Renal pelvis (tissue), 1 donor: ENCODE measurements at regions not wholly inside any gene's neighbourhood (a gene's known extent, or its start where the extent isn't known, plus 50 kb on each side); places are given as distances from the start of the nearest gene placed in this dataset.

Experiments used
- DNase-seq: peaks from one replicate; pipeline ENCODE4 v3.0.0-alpha.2; 2013

DNA sequence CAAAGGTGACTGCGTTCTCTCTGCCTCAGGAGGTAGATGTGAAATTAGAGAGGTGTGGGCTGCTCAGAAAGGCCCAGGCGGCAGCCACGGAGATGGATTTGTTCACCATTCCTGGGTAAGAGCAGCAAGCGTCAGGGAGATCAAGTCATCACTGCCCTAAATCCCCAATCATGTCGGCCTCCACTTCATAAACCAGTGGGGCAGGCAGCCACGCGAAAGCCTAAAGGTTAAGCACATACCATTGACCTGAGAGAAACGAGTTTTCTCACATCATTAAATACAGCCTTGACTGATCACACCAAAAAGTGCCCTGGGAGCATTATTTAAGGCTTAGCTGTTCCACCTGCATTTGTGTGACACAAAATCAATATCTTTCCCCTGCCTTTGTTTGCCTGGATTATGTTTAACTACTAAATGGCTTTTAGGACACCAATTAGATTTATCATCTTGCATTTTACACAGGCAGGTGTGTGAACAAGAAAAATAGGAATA is 50.7 kb upstream of the FOXB1 start:
- peak; percentile 19 for DNase-seq

DNA sequence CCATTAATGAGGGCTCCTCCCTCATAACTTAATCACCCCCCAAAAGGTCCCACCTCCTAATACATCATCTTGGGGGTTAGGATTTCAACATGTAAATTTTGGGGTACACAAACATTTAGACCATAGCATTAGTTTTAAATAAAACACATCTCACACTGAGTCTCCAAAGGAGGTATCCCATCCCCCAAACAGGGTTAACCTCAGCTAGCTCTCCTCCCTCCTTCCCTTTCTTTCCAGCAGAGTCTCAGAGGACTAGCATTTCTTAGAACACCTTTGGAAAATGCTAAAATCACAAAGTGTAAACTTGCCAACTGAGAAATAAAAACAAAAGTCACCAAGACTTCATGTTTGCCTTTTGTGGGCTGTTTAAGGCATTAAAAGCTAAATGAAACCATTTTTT is 51.2 kb upstream of the FOXB1 start:
- DNase-seq: no peak

DNA sequence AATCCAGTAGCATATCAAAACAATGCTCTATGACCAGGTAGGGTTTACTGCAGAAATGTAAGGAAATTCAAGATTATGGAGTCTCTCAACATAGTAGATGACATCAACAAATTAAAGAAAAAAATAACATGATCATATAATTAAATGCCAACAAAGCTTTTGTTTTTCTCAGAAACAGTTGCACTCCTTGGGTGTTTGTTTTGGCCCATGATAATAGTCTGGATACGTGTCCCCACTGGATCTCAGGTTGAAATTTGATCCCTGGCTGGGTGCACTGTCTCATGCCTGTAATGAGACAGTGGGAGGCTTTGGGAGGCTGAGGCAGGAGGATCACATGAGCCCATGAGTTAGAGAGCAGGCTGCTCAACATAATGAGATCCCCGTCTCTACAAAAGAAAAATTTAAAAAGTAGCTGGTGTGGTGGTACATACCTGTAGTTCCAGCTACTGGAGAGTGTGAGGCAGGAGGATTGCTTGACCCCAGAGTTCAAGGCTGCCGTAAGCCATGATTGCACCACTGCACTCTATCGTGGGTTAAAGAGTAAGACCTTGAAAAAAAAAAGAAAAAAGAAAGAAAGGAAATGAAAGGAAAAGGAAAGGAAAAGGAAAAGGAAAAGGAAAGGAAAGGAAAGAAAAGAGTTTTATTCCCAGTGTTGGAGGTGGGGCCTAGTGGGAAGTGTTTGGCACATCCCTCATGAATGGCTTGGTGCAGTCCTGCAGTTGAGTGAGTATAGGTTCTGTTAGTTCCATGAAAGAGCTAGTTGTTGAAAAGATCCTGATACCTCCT is 53.3 kb upstream of the FOXB1 start:
- DNase-seq: no peak

DNA sequence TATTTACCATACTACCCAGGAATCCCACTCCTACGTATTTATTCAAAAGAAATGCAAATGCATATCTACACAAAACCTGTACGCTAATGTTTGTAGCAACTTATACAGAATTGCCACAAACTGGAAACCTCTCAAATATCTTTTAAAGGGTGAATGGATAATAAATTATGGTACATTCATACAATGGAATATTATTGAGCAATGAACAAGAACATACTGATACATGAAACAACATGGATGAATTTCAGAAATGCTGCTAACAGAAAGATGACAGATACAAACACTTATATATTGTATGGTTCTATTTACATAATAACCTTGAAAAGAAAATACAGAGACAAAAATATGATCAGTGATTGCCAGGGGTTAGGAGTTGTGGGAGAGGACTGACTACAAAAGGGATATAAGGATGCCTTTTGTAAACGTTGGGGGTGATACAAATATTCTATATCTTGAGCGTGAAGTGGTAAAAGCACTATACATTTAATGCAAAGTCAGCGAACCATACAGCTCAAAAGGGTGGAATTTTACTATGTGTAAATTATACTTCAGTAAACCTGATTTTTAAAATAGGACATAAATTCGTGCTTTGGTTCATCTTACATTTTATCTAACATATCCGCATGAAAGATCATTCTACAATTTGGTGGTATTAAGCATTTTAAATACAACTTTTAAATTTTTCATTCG is 55.0 kb upstream of the FOXB1 start:
- DNase-seq: no peak

DNA sequence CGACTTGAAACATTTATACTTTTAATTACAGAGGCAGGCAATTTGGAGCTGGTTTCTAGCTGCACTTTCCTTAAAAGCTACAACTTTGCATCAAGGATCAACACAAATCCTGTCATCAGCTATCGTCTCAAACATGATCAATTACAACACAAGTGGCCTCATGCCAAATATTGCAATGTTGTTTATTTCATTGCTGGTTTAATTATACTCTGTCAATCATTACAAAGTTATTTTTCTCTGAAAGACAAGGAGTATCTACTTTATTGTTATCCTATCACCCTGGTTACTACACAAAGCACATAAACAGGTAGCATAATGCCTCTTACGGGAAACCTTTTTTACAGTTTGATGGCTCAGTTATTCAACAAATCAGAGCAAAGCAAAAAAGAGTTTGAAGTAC is 58.0 kb upstream of the FOXB1 start:
- peak; percentile 12 for DNase-seq

DNA sequence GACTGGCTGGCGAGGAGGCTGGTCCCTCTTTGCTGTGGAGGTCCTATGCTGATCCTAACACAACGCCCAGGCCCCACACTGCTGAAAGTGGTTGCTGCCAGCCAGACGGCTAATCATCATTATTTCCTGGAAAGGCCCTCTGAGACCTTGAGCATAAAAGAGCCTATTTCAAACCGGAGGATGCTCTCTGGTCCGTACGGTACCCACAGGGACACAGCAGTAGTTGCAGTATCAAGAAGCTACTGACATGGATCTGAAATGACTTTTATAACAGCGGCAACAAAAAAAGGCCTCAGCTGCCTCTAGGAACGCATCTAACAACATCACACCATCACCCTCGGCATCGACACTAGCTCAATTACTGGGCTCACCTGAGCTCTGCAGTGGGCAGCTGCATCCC is 59.1 kb upstream of the FOXB1 start:
- no peak for DNase-seq

DNA sequence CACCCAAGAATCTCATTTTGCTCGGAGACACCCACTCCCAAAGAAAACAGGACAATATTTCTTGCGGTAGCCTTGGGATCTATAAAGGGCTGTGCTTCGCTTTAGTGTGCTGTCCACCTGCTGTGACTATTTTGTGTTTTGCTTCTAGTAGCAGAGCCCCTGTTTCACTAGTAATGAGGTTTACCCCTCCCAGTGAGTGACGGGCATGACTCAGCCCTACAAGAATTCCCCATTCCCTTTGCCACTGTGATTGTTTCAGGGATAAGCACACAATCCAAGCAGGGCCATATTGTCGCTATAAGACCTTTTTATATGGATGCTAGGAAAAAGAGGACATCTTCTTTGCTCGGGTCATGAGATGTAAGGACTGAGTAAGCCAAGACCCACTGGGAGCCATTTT is 62.5 kb upstream of the FOXB1 start:
- no peak for DNase-seq

DNA sequence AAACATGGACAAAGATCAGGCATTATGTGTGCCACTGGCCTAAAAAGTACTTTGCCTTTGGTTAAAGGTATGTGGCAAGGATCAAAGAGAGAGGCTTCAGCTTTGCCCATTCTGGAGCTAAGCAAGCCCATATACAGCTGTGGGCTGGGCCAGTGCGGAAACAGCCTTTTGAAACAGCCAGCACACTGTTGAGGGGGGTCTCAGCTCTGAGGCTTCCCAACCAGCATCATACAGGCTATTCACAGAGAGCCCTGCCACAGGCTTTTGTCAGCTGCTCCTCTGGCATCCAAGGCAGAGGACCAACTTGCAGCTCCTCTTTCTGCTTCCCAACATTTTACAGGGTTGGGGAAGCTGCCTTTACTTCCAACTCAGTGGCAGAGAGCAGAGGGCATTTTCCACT is 63.2 kb upstream of the FOXB1 start:
- DNase-seq: no peak

DNA sequence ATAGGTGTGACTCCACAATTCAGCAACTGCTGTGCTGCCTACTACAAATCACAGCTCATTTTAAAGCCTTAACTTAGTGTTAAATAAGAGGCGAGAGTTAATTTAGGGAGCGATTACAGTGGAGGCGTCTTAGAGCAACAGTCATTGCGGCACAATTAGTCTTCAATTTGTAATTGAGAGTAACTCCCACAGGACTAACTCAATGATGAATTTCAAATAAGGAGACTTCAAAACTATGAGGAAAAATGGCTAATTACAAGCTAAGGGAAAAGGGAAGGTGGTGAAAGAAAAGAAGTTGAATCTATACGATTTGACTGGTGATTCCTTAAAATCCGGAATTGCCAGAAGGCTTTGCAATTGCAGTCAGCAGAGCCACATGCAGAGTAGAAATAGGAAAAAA is 63.7 kb upstream of the FOXB1 start:
- DNase-seq: no peak

DNA sequence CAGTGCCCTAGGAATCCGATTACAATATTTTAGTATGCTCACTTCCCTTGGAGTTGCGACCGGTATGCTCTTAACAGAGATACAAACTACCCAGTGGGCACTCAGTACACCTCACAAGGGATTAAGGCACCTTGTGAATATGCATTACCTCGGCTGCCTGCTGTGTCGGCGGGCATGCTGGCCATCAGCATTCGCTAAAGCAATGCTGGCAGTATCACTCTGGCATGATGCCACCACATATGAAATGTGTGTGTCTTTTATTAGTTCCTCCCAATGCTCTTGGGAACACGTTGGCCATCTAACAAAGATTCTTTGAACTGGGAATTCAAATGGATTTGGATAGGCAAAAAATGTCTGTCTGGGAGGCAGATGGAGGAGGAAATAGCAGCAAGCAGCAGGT is 67.4 kb upstream of the FOXB1 start:
- DNase-seq: no peak

DNA sequence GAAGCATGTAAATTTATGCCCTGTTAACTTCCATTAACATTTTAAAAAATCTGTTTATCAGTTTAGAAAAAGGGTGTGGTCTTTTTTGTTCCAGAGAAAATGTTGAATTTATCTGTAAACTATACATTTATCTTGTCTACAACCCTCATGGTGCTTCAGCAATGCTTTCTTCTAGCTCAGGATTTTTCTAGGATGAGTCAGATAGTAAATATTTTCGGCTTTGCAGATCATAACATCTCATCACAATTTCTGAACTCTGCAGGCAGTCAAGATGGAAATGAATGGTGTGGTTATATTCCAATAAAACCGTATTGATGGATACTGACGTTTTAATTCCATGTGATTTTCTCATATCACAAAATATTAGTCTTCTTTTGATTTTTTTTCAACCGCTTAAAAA is 70.5 kb upstream of the FOXB1 start:
- no peak for DNase-seq

DNA sequence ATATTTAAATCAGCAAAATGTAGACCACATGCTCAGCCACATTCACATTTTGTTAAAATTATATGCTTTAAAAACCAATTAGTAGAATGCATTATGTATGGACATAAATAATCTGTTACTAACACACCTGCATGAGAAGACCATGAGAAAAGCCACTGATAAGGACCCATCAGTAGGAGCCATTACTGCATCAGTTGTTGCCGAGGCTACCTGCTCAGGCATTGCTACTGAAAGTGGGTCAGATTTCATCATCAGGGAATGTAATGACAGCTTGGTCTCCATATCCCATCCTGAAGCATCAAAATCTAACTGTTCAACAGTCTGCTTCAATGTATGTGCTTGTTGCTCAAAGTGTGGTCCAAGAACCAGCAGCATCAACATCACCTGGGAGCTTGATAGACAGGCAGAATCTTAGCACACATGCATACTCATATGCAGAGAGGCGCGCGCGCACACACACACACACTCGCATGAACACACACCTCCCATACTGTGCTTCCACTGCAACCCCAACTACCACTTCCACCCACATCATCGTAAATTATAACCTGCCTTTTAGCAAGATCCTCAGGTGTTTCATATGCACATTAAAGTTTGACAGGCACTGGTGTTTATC is 72.4 kb upstream of the FOXB1 start:
- DNase-seq: no peak

DNA sequence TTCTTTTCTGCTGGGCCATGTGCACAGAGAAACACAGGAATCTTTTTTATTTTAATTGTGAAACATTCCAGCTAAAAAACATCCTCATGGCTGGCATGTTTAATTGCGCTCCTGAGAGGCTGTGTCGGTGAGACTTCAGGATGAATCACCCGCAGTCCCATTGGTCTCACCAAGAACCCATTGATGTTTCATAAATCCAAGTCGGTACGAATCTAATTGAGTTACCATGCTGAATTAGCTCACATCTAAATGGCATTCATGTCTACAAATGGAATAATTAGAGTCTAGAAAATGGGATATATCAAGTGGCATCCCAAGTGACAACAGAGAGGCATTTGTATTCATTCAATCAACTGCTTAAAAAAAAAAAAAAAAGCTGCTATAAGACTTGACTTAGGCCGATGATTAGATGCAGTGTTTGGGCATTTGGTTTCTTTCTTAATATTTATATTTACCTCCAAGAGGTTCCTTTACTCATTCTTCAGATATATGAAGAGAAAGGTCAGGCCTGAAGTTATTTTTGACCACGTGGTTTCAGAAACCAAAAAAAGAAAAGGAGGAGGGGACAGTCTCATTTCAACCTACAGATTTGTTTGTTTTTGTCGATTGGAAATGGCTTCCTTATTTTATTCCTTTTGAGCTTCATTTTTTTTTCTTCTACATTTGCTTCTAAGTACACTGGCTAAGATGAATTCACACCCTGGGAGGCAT is 79.1 kb upstream of the FOXB1 start:
- no peak for DNase-seq

DNA sequence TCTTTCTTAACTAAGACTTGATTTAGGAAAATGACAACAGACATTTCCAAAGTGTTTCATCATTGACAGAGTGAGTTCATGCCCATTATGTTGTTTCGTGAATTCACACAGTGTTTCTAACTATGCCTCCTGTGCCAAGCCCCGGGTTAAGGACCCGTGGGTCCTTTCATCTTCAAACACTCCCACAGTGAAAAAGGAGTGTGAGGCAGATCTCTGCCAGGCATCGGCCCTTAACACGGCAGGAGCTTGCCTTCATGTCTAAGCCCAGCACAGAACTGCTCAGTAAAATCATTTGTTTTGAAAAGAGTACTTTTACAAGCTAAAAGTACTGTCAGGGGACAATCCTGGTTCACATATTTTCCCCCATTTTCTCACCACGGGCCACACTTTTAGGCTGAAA is 80.0 kb upstream of the FOXB1 start:
- DNase-seq: no peak

DNA sequence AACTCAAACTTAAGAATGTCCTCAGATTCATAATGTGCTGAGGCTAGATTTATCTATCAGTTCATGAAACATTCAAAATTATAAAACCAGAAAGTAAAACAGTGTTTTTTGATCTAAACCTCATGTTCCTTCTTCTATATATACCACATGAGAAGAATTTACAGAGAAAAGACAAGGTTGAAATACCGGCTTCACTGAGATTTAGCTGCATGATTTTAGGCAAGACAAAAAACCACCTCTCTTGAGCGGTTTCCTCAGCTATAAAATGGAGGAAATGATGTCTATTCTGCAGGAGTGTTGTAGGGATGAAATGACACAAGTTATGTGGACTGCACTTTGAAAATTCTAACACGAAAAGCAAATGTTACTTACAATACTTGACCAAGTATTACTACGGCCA is 80.6 kb upstream of the FOXB1 start:
- DNase-seq: no peak

DNA sequence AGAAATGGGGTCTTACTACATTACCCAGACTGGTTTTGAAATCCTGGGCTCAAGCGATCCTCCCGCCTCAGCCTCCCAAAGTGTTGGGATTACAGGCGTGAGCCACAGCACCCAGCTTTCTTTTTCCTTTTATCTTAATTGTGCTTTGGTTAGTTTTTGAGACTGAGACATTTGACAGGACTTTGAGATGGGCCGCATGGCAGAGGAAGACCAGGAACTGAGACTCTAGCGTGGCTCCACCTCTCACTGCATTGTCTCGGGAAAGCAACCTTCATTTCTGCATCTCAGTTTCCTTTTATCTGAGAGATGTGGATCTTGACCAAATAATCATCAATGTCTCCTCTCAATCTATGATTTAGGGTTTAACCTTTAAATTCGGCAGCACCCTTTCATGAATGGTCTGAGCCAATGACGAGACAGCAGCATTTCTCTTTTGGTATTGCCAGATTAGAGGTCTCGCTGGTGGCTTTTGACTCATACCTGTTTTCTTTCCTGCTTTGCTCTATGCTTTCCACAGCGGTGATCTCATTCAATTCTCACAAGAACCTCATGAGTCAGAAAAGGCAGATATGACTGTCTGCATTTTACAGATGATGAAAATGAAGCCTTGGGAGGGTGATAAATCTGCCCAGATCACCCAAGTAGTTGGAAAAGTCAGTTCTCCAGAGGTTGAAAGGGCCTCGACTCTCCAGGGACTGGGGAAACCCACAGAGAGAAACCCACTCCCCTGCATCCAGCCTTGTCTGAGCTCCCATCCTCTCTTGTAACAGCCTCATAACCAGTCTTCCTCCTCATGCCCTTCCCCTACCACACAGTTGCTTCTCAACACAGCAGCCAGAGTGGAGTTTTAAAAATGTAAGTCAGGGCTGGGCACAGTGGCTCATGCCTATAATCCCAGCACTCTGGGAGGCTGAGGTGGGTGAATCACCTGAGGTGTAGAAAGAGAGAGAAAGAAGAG is 84.8 kb upstream of the FOXB1 start:
- DNase-seq: no peak

DNA sequence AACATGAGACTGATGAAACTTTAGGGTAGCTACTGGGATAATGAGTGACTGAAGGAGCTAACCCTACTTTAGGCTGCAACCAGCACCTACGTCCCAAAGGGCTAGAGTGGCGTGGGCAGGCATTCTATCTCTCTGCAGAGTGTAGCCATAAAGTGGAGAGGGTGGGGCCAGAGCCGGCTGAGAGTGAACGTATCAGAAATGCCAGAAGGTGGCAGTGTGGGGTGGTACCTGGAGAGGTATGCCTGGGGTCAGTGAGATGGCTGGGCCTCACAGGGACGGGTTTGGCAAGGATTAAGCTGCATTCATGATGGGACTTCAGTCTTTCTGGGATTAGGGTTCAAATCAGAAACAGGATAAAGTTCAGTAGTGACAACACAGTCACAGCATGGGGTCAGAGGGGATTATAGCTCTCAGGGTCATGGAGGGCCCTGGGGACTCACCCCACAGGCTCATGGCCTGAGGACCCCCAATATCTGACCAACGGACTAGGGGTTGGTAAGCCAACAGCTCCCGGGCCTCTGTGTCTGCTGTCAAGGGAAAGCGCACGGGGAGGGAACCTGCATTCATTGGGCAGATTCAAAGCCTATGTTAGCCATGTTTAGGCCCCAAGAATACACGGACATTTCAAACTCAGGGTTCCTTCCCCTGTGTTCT is 86.5 kb upstream of the FOXB1 start:
- peak; percentile 47 for DNase-seq

DNA sequence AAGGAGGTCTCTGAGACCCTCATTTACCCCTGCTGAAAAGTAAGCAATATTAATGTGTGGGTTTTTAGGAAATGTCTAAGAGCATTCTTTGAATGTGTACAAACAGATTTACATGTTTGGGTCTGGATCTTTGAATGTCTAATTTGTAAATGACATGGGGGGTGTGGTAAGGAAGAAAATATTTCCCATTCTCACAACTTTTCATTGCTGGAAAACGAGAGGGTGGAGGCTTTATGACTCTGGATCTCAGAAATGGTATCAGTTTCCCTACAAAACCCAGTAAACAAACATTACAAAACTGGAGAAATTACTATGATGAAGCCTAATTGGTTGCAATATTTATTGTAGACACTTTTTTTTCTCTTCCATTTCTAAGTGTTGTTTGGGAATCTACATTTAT is 98.1 kb upstream of the FOXB1 start:
- no peak for DNase-seq

DNA sequence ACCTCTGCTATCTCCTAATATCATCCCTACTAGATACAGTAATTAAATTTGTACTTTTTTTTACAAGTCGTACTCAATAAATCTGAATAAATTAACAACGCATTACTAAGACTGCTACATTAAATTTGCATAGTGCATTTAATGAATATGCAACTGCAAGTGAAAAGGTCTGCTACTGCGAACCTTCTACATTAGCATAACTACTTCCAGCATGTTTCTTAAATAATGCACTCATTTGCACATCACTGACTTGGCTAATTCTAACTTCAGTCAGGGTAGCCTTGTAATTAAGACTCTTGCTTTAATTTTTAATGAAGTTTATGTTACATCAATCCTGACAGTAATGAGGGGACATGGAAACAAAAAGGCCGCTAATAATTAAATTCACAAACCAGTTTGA is 98.9 kb upstream of the FOXB1 start:
- DNase-seq: no peak

DNA sequence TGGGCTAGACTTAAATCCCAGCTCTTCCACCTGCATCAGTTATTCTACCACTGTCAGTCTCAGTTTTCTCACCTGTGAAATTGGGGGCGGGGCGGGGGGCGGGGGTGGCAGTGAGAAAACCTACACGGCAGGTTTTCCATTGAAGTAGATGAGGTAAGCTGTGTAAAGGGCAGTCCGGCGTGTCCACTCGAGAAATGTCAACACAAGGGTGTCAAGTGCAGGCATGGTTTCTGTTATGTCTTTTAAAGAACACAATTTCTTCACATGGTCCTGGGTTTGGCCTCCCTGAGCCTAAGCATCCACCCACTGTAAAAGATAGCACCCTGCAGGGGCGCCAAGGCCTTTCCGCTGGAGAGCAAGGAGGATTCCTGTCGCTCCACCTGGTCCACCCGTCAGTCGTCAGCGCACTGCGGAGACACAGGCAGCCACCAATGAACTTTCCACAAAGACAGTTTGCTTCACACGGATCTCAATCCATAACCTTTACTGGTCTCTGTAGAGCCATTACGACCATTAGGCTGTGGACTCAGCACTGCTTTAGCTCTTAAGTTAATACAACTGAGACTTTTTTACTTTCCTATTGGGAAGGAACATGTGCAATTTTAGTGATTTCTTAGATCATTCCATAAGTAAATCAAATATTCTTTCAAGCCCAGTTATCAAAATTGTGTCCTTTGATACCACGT is 99.5 kb upstream of the FOXB1 start:
- DNase-seq: no peak
